HEK293T (cell line): ENCODE measurements at regions not wholly inside any gene's neighbourhood (a gene's known extent, or its start where the extent isn't known, plus 50 kb on each side); places are given as distances from the start of the nearest gene placed in this dataset.
"Not testable (repeated sequence)": the region's sequence is repeated elsewhere in the genome, so short reads cannot be mapped to it uniquely, and the experiment has no call there.

Source experiments
- CTCF ChIA-PET: fragments of 350-600 bp; formaldehyde crosslinking; extraction: SDS; loops from one replicate; lab custom pipeline; 2021; ENCODE audit warnings: antibody characterized with exemption, inconsistent platforms; lab: Yijun Ruan, JAX
- POLR2A ChIA-PET: fragments of 350-600 bp; formaldehyde crosslinking; extraction: SDS; loops from one replicate; lab custom pipeline; 2020; ENCODE audit warnings: antibody characterized with exemption, inconsistent platforms; lab: Yijun Ruan, JAX
- DNase-seq: peaks from one replicate; pipeline ENCODE4 v3.0.0; 2012; ENCODE audit warnings: mixed read lengths; ENCODE audit errors: extremely low spot score
- ARNT ChIP-seq: fragments of 450-650 bp; IDR thresholded peaks from 2 replicates; pipeline ENCODE4 v1.6.1; 2017; ENCODE audit warnings: mild to moderate bottlenecking
- BHLHE40 ChIP-seq: fragments of 450-650 bp; IDR thresholded peaks from 2 replicates; pipeline ENCODE4 v1.6.1; 2016; ENCODE audit warnings: mild to moderate bottlenecking, moderate library complexity, borderline replicate concordance
- CTBP1 ChIP-seq: fragments of 450-650 bp; IDR thresholded peaks from 2 replicates; pipeline ENCODE4 v1.6.1; 2016; ENCODE audit warnings: borderline replicate concordance
- ELF4 ChIP-seq: fragments of 450-650 bp; IDR thresholded peaks from 2 replicates; pipeline ENCODE4 v1.6.1; 2017; ENCODE audit warnings: antibody characterized with exemption
- FOXA1 ChIP-seq: fragments of 450-650 bp; IDR thresholded peaks from 2 replicates; pipeline ENCODE4 v1.6.1; 2016; ENCODE audit warnings: mild to moderate bottlenecking
- FOXK2 ChIP-seq: fragments of 450-650 bp; IDR thresholded peaks from 2 replicates; pipeline ENCODE4 v1.6.1; 2016; ENCODE audit warnings: mild to moderate bottlenecking
- FOXM1 ChIP-seq: fragments of 450-650 bp; IDR thresholded peaks from 2 replicates; pipeline ENCODE4 v1.6.1; 2017; ENCODE audit warnings: mild to moderate bottlenecking, borderline replicate concordance
- HDGF ChIP-seq: fragments of 450-650 bp; IDR thresholded peaks from 2 replicates; pipeline ENCODE4 v1.6.1; 2017; ENCODE audit warnings: antibody characterized with exemption, borderline replicate concordance
- L3MBTL2 ChIP-seq: fragments of 450-650 bp; conservative IDR thresholded peaks from 2 replicates; pipeline ENCODE4 v1.6.1; 2016; ENCODE audit warnings: mild to moderate bottlenecking
- LEF1 ChIP-seq: fragments of 450-650 bp; IDR thresholded peaks from 2 replicates; pipeline ENCODE4 v1.6.1; 2017; ENCODE audit warnings: mild to moderate bottlenecking, borderline replicate concordance
- NFRKB ChIP-seq: fragments of 450-650 bp; IDR thresholded peaks from 2 replicates; pipeline ENCODE4 v1.6.1; 2016; ENCODE audit warnings: mild to moderate bottlenecking, moderate library complexity
- SP1 ChIP-seq: fragments of 450-650 bp; IDR thresholded peaks from 2 replicates; pipeline ENCODE4 v1.6.1; 2017
- SUZ12 ChIP-seq: fragments of 450-650 bp; IDR thresholded peaks from 2 replicates; pipeline ENCODE4 v1.6.1; 2016; ENCODE audit warnings: mild to moderate bottlenecking
- TARDBP ChIP-seq: fragments of 450-650 bp; IDR thresholded peaks from 2 replicates; pipeline ENCODE4 v1.6.1; 2016
- ZNF384 ChIP-seq: fragments of 450-650 bp; IDR thresholded peaks from 2 replicates; pipeline ENCODE4 v1.6.1; 2016
- TF ChIP-seq, protein P1 (sequence below): fragments of 450-650 bp; IDR thresholded peaks from 2 replicates; pipeline ENCODE4 v1.6.1; 2016

DNA sequence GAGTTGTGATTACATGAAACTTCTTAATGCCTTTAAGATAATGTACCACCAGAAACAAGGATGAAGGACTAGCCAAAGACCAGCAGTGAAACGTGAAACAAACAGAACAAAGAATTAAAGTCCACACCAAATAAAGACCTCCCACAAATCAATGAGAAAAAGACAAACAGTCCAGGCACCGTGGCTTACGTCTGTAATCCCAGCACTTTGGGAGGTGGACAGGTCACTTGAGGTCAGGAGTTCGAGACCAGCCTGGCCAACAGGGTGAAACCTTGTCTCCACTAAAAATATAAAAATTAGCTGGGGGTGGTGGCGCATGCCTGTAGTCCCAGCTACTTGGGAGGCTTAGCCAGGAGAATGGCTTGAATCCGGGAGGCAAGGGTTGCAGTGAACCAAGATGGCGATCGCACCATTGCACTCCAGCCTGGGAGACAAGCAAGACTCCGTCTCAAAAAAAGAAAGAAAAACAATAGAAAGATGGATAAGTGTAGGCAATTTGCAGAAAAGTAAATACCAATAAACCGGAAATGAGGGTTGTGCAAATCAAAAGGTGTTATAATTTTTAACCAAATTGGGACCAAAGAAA is 167.8 kb upstream of the GRK3 start:
- no peak for TF ChIP-seq BHLHE40
- TF ChIP-seq SUZ12, result no peak
- TF ChIP-seq LEF1, result no peak
- TF ChIP-seq NFRKB, result no peak
- TF ChIP-seq FOXM1, result no peak
- TF ChIP-seq TARDBP, result no peak
- no peak for TF ChIP-seq HDGF
- TF ChIP-seq L3MBTL2, result no peak
- no peak for TF ChIP-seq FOXK2
- no peak for TF ChIP-seq SP1
- no peak for TF ChIP-seq CTBP1
- TF ChIP-seq ZNF384, result no peak
- TF ChIP-seq FOXA1, result no peak
- TF ChIP-seq ARNT, result no peak
- TF ChIP-seq ELF4, result no peak
- TF ChIP-seq, protein P1, sequence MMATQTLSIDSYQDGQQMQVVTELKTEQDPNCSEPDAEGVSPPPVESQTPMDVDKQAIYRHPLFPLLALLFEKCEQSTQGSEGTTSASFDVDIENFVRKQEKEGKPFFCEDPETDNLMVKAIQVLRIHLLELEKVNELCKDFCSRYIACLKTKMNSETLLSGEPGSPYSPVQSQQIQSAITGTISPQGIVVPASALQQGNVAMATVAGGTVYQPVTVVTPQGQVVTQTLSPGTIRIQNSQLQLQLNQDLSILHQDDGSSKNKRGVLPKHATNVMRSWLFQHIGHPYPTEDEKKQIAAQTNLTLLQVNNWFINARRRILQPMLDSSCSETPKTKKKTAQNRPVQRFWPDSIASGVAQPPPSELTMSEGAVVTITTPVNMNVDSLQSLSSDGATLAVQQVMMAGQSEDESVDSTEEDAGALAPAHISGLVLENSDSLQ, result no peak
- DNase-seq, result no peak
- ChIA-PET CTCF (no interaction called here), POLR2A (no interaction called here)

DNA sequence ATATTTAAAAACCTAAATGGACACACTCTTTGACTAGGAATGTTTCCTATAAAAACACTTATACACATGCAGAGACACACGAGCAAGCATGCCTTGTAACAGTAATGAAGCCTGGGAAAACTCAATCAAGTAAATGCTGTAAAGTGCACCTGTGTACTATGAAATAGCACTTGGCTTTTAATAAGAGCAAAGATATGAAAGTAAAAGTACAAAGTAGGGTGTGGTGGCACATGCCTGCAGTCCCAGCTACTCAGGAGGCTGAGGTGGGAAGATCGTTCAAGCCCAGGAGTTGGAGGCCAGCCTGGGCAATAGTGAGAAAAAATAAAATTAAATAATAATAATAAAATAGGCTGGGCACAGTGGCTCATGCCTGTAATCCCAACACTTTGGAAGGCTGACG is 166.9 kb upstream of the GRK3 start:
- CTCF ChIA-PET, result no interaction called here
- TF ChIP-seq FOXA1, result no peak
- no peak for TF ChIP-seq NFRKB
- TF ChIP-seq TARDBP, result no peak
- TF ChIP-seq SUZ12, result no peak
- TF ChIP-seq, protein P1, result no peak
- no peak for TF ChIP-seq ELF4
- no peak for TF ChIP-seq ARNT
- TF ChIP-seq FOXK2, result no peak
- TF ChIP-seq SP1, result no peak
- TF ChIP-seq HDGF, result no peak
- POLR2A ChIA-PET, result no interaction called here
- DNase-seq, result no peak

DNA sequence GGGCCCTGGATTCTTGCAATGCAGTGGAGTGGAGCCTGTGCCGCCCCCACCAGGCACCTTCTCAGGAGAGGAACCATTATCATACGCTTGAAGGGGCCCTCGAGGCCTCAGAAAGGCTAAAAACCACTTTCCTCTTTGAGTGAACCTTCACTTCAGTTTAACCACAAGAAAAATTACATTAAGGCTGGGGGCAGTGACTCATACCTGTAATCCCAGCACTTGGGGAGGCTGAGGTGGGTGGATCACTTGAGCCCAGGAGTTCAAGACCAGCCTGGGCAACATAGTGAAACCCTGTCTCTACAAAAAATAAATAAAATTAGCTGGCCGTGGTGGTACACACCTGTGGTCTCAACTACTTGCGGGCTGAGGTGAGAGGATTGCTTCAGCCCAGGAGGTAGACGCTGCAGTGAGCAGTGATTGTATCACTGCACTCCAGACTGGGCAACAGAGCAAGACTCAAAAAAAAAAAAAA is 165.8 kb upstream of the GRK3 start:
- CTCF ChIA-PET, POLR2A ChIA-PET, DNase-seq: not testable (repeated sequence)

DNA sequence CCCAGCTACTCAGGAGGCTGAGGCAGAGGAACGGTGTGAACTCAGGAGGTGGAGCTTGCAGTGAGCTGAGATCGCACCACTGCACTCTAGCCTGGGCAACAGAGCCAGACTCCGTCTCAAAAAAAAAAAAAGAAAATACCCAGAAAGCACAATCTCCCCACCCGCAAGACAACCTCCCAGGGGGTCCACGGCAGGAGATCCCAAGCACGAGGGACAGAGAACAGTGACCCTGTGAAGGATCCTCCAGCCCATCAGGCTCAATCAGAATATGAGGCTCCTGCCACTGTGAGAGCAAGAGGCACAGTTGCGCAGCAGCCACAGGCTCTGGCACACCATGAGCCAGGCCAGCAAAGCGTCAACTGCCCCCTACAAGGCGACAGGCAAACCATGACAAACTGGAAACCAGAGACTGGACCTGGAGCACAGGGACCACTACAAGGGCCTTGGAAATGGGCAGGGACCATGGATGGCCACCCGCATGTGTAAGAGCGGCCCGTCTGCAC is 164.8 kb upstream of the GRK3 start:
- TF ChIP-seq FOXA1 (no peak), LEF1 (no peak), FOXM1 (no peak), ELF4 (no peak), TARDBP (no peak), SUZ12 (no peak), SP1 (no peak), ZNF384 (no peak), L3MBTL2 (no peak), NFRKB (no peak), HDGF (no peak), BHLHE40 (no peak), ARNT (no peak)
- TF ChIP-seq, protein P1, result no peak
- ChIA-PET CTCF (no interaction called here), POLR2A (no interaction called here)
- DNase-seq, result no peak

DNA sequence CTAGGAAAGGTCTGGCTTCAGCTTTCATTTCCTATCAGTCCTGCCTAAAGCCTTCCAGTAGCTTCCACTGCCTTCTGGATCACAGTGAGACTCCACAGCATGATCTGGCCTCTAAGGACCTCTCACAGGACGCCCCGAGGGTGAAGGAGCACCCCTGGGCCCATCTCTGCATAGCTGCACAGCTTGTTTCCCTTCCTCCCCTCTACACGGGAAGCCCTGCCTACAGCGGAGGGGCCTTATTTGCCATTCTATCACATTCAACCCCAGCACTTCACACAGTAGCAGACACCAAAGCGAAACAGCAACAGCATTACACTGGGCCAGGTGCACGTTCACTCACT is 162.3 kb upstream of the GRK3 start:
- DNase-seq, result no peak
- TF ChIP-seq FOXK2 (no peak), SUZ12 (no peak), TARDBP (no peak), HDGF (no peak), ARNT (no peak), FOXM1 (no peak), CTBP1 (no peak), ELF4 (no peak), FOXA1 (no peak), SP1 (no peak), L3MBTL2 (no peak), NFRKB (no peak), LEF1 (no peak), ZNF384 (no peak), BHLHE40 (no peak)
- TF ChIP-seq, protein P1, result no peak
- POLR2A ChIA-PET, result interaction anchor here (1.0 kb wide), 1 partner anchor 45 kb away, joined by 5 read pairs; no protein-coding TSS in a partner anchor
- CTCF ChIA-PET, result interaction anchor here (1.0 kb wide), 1 partner anchor 68 kb away, joined by 3 read pairs; no protein-coding TSS in a partner anchor
